ENCODE measurements at regions not wholly inside any gene's neighbourhood (a gene's known extent, or its start where the extent isn't known, plus 50 kb on each side); places are given as distances from the start of the nearest gene placed in this dataset.

GRCh38 chr20:4546342-4546741 lies 139.9 kb upstream of the PRNP start:
- 92% methylated on average over 1 of the region's 1 CpG for WGBS
- no peak for TF ChIP-seq POLR2AphosphoS5 (IDR thresholded peaks at IDR 0.05)
- DNase-seq (ENCODE audit: low spot score) = no peak
- H3K36me3 ChIP-seq = no peaks in the 10 kb centered on the region
- no peaks in the 10 kb centered on the region for H3K4me1 ChIP-seq (replicated peaks)
- H3K27ac ChIP-seq = no peak overlapping the region
- no peaks in the 10 kb centered on the region for H3K9me3 ChIP-seq
- intact Hi-C loops (cut with DNase I) = no loop called here
- H3K27me3 ChIP-seq (replicated peaks; ENCODE audit: insufficient read depth) = no peaks in the 10 kb centered on the region
- no peak overlapping the region for H3K4me3 ChIP-seq

- 95% methylated on average over 2 of the region's 2 CpGs for WGBS
- Histone ChIP-seq H3K4me1 (replicated peaks) (no peaks in the 10 kb centered on the region), H3K27ac (no peak overlapping the region), H3K4me3 (no peak overlapping the region), H3K36me3 (no peaks in the 10 kb centered on the region), H3K9me3 (no peaks in the 10 kb centered on the region), H3K27me3 (replicated peaks; ENCODE audit: insufficient read depth) (no peaks in the 10 kb centered on the region)
- TF ChIP-seq POLR2A (IDR thresholded peaks at IDR 0.05) = no peak
- TF ChIP-seq CTCF (IDR thresholded peaks at IDR 0.05) = no peak
- no peak for TF ChIP-seq POLR2AphosphoS5 (IDR thresholded peaks at IDR 0.05)
- intact Hi-C loops (cut with DNase I) = no loop called here
- no peak for DNase-seq (ENCODE audit: low spot score)
Measured at GRCh38 chr20:4545526-4545925, 140.7 kb upstream of the PRNP start.

GRCh38 chr20:4544765-4545164 lies 141.5 kb upstream of the PRNP start:
- no peaks in the 10 kb centered on the region for H3K4me1 ChIP-seq (replicated peaks)
- H3K27ac ChIP-seq = no peak overlapping the region
- no peaks in the 10 kb centered on the region for H3K9me3 ChIP-seq
- TF ChIP-seq CTCF (IDR thresholded peaks at IDR 0.05) (no peak), POLR2A (IDR thresholded peaks at IDR 0.05) (no peak)
- 88% methylated on average over 2 of the region's 2 CpGs for WGBS
- no peaks in the 10 kb centered on the region for H3K36me3 ChIP-seq
- DNase-seq (ENCODE audit: low spot score) = no peak
- no peaks in the 10 kb centered on the region for H3K27me3 ChIP-seq (replicated peaks; ENCODE audit: insufficient read depth)
- intact Hi-C loops (cut with DNase I) = no loop called here
- H3K4me3 ChIP-seq = no peak overlapping the region

- no peak for TF ChIP-seq POLR2A (IDR thresholded peaks at IDR 0.05)
- TF ChIP-seq POLR2AphosphoS5 (IDR thresholded peaks at IDR 0.05) = no peak
- TF ChIP-seq CTCF (IDR thresholded peaks at IDR 0.05) = no peak
- Histone ChIP-seq H3K4me1 (replicated peaks) (no peaks in the 10 kb centered on the region), H3K27me3 (replicated peaks; ENCODE audit: insufficient read depth) (no peaks in the 10 kb centered on the region), H3K27ac (no peak overlapping the region), H3K9me3 (no peaks in the 10 kb centered on the region), H3K36me3 (no peaks in the 10 kb centered on the region), H3K4me3 (no peak overlapping the region)
- DNase-seq (ENCODE audit: low spot score) = no peak
- intact Hi-C loops (cut with DNase I) = no loop called here
- WGBS = 63% methylated on average over 4 of the region's 4 CpGs
Measured at GRCh38 chr20:4542270-4542669, 144.0 kb upstream of the PRNP start.

GRCh38 chr20:4534315-4534714 lies 151.9 kb upstream of the PRNP start:
- no peaks in the 10 kb centered on the region for H3K27me3 ChIP-seq (replicated peaks; ENCODE audit: insufficient read depth)
- DNase-seq (ENCODE audit: low spot score) = no peak
- no peaks in the 10 kb centered on the region for H3K9me3 ChIP-seq
- no peaks in the 10 kb centered on the region for H3K36me3 ChIP-seq
- no peak overlapping the region for H3K27ac ChIP-seq
- intact Hi-C loops (cut with DNase I) = no loop called here
- H3K4me3 ChIP-seq = no peak overlapping the region
- no peaks in the 10 kb centered on the region for H3K4me1 ChIP-seq (replicated peaks)
- 87% methylated on average over 3 of the region's 3 CpGs for WGBS
- TF ChIP-seq POLR2A (IDR thresholded peaks at IDR 0.05) (no peak), CTCF (IDR thresholded peaks at IDR 0.05) (no peak), POLR2AphosphoS5 (IDR thresholded peaks at IDR 0.05) (no peak)
